Loucy (cell line): ENCODE measurements at regions not wholly inside any gene's neighbourhood (a gene's known extent, or its start where the extent isn't known, plus 50 kb on each side); places are given as distances from the start of the nearest gene placed in this dataset.

ENCODE experiments used
- H2AFZ ChIP-seq: fragments of 200-600 bp; sonication (generic); 2 replicates; pipeline ENCODE4 v1.6.0; 2016; ENCODE audit warnings: antibody characterized with exemption, mild to moderate bottlenecking, low read length, moderate library complexity
- H3F3A ChIP-seq: fragments of 200-600 bp; 2 replicates; pipeline ENCODE4 v1.6.0; 2016; ENCODE audit warnings: antibody characterized with exemption, low read depth, mild to moderate bottlenecking
- H3K27me3 ChIP-seq: fragments of 200-600 bp; sonication (generic); 2 replicates; pipeline ENCODE4 v1.6.1; 2014; ENCODE audit warnings: low read length, mild to moderate bottlenecking; ENCODE audit not compliant: insufficient read depth, poor library complexity, severe bottlenecking
- H3K36me3 ChIP-seq: fragments of 200-600 bp; sonication (generic); 2 replicates; pipeline ENCODE4 v1.6.1; 2016; ENCODE audit warnings: low read length; ENCODE audit not compliant: insufficient read depth
- H3K4me1 ChIP-seq: fragments of 200-600 bp; sonication (generic); 2 replicates; pipeline ENCODE4 v1.5.1; 2014; ENCODE audit warnings: low read length, mild to moderate bottlenecking; ENCODE audit not compliant: insufficient read depth, poor library complexity, severe bottlenecking
- H3K4me2 ChIP-seq: fragments of 200-600 bp; sonication (generic); 2 replicates; pipeline ENCODE4 v1.6.0; 2014; ENCODE audit warnings: antibody characterized with exemption, low read length, low read depth, mild to moderate bottlenecking; ENCODE audit not compliant: poor library complexity, severe bottlenecking
- H3K4me3 ChIP-seq: fragments of 200-600 bp; sonication (generic); 2 replicates; pipeline ENCODE4 v1.5.1; 2014; ENCODE audit warnings: low read length, mild to moderate bottlenecking, mixed read lengths; ENCODE audit not compliant: poor library complexity, severe bottlenecking
- H3K79me2 ChIP-seq: fragments of 200-600 bp; sonication (generic); 2 replicates; pipeline ENCODE4 v1.6.1; 2014; ENCODE audit warnings: low read length; ENCODE audit not compliant: insufficient read depth
- H3K9ac ChIP-seq: fragments of 200-600 bp; sonication (generic); 2 replicates; pipeline ENCODE4 v1.6.0; 2014; ENCODE audit warnings: mild to moderate bottlenecking, low read depth, low read length, moderate library complexity; ENCODE audit not compliant: poor library complexity, severe bottlenecking
- H3K9me2 ChIP-seq: fragments of 200-600 bp; sonication (generic); replicated peaks from 2 replicates; pipeline ENCODE4 v1.6.1; 2016; ENCODE audit warnings: low read depth, low read length, mixed read lengths
- H3K9me3 ChIP-seq: fragments of 200-600 bp; sonication (generic); 2 replicates; pipeline ENCODE4 v1.6.1; 2014; ENCODE audit warnings: mild to moderate bottlenecking, antibody characterized with exemption, low read length, low read depth; ENCODE audit not compliant: insufficient read depth
- H4K20me1 ChIP-seq: fragments of 200-600 bp; sonication (generic); 2 replicates; pipeline ENCODE4 v1.6.0; 2014; ENCODE audit warnings: antibody characterized with exemption, low read length, mild to moderate bottlenecking; ENCODE audit not compliant: insufficient read depth, poor library complexity, severe bottlenecking
- CTCF ChIP-seq: fragments of 200-600 bp; sonication (generic); conservative IDR thresholded peaks from 2 replicates; pipeline ENCODE4 v1.5.1; 2014; ENCODE audit warnings: mild to moderate bottlenecking, antibody characterized with exemption, low read length
- EZH2phosphoT487 ChIP-seq: fragments of 200-600 bp; IDR thresholded peaks from 2 replicates; pipeline ENCODE4 v1.6.1; 2018; ENCODE audit warnings: antibody characterized with exemption, mild to moderate bottlenecking, moderate library complexity, borderline replicate concordance

- no peaks in the 10 kb centered on the region for H3K27me3 ChIP-seq
Observed at GRCh38 chr5:148909766-148910165, 83.4 kb downstream of the ADRB2 start.

GRCh38 chr5:148910216-148910615, 83.8 kb downstream of the ADRB2 start:
- no peaks in the 10 kb centered on the region for H3K27me3 ChIP-seq
- no peaks in the 10 kb centered on the region for H3K79me2 ChIP-seq
- TF ChIP-seq EZH2phosphoT487: no peak
- no peak for TF ChIP-seq CTCF
- H3K36me3 ChIP-seq: no peaks in the 10 kb centered on the region
- H3K4me1 ChIP-seq: no peaks in the 10 kb centered on the region
- no peak overlapping the region for H3K4me2 ChIP-seq
- H3K9ac ChIP-seq: no peak overlapping the region
- no peak overlapping the region for H2AFZ ChIP-seq
- H3K9me2 ChIP-seq: no peaks in the 10 kb centered on the region
- H4K20me1 ChIP-seq: no peaks in the 10 kb centered on the region
- H3K4me3 ChIP-seq: no peak overlapping the region
- no peaks in the 10 kb centered on the region for H3K9me3 ChIP-seq
- H3F3A ChIP-seq: no peaks in the 10 kb centered on the region

More at GRCh38 chr5:148909766-148910165, 83.4 kb downstream of the ADRB2 start:
- H3K36me3 ChIP-seq: no peaks in the 10 kb centered on the region
- H4K20me1 ChIP-seq: no peaks in the 10 kb centered on the region
- H2AFZ ChIP-seq: no peak overlapping the region
- H3F3A ChIP-seq: no peaks in the 10 kb centered on the region
- H3K4me2 ChIP-seq: no peak overlapping the region
- no peaks in the 10 kb centered on the region for H3K79me2 ChIP-seq
- H3K9ac ChIP-seq: no peak overlapping the region
- no peaks in the 10 kb centered on the region for H3K9me3 ChIP-seq
- no peak for TF ChIP-seq EZH2phosphoT487
- TF ChIP-seq CTCF: no peak
- no peaks in the 10 kb centered on the region for H3K9me2 ChIP-seq
- H3K4me3 ChIP-seq: no peak overlapping the region
- no peaks in the 10 kb centered on the region for H3K4me1 ChIP-seq

- Histone ChIP-seq H3K36me3 (no peaks in the 10 kb centered on the region), H2AFZ (no peak overlapping the region), H4K20me1 (no peaks in the 10 kb centered on the region), H3K27me3 (no peaks in the 10 kb centered on the region), H3K9me3 (no peaks in the 10 kb centered on the region), H3K4me1 (no peaks in the 10 kb centered on the region), H3K79me2 (no peaks in the 10 kb centered on the region), H3K9ac (no peak overlapping the region), H3K9me2 (no peaks in the 10 kb centered on the region), H3K4me2 (no peak overlapping the region), H3F3A (no peaks in the 10 kb centered on the region), H3K4me3 (no peak overlapping the region)
- TF ChIP-seq EZH2phosphoT487 (no peak), CTCF (no peak)
Observed at GRCh38 chr5:148910686-148911361, 84.4 kb downstream of the ADRB2 start.
